Sigmoid colon (tissue), 4 donors: ENCODE measurements at regions not wholly inside any gene's neighbourhood (a gene's known extent, or its start where the extent isn't known, plus 50 kb on each side); places are given as distances from the start of the nearest gene placed in this dataset.
"Not testable (repeated sequence)": the region's sequence is repeated elsewhere in the genome, so short reads cannot be mapped to it uniquely, and the experiment has no call there.

Experiments
- EP300 ChIP-seq, 4 donors: sonication (generic); formaldehyde crosslinking; IDR thresholded peaks; one replicate each; pipeline ENCODE4 v1.6.1; 2017; ENCODE audit warnings: antibody characterized with exemption in 4 of 4
- POLR2A ChIP-seq, 2 donors: fragments of 450-650 bp; IDR thresholded peaks; one replicate each; pipeline ENCODE4 v1.6.1; 2016; ENCODE audit warnings: antibody characterized with exemption in 2 of 2, mild to moderate bottlenecking in 2 of 2, moderate library complexity in 2 of 2
- POLR2AphosphoS5 ChIP-seq, 4 donors: sonication (generic); formaldehyde crosslinking; IDR thresholded peaks; one replicate each; pipeline ENCODE4 v1.6.1; 2017; ENCODE audit warnings: antibody characterized with exemption in 4 of 4
- TF ChIP-seq, protein P1 (sequence below), 4 experiments: fragments of 450-650 bp in 3 of 4; fragments of 200-600 bp in 1 of 4; IDR thresholded peaks; one replicate each; pipeline ENCODE4 v1.5.1; 2016 to 2019; ENCODE audit warnings: antibody characterized with exemption in 4 of 4, mild to moderate bottlenecking in 3 of 4, moderate library complexity in 2 of 4

DNA sequence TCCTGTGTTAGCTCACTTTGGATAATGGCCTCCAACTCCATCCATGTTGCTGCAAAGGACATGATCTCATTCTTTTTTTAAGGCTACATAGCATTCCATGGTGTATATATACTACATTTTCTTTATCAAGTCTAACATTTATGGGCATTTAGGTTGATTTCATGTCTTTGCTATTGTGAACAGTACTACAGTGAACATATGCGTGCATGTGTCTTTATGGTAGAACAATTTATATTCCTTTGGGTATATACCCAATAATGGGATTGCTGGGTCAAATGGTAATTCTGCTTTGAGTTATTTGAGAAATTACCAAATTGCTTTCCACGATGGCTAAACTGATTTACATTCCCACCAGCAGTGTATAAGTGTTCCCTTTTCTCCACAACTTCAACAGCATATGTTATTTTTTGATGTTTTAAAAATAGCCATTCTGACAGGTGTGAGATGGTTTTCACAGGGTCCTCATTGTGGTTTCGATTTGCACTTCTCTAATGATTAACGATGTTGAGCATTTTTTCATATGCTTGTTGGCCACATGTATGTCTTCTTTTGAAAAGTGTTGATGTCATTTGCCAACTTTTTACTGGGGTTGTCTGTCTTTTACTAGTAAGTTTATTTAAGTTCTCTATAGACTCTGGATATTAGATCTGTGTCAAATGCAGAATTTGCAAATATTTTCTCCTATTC is 133.4 kb downstream of the MC4R start:
- TF ChIP-seq, protein P1, sequence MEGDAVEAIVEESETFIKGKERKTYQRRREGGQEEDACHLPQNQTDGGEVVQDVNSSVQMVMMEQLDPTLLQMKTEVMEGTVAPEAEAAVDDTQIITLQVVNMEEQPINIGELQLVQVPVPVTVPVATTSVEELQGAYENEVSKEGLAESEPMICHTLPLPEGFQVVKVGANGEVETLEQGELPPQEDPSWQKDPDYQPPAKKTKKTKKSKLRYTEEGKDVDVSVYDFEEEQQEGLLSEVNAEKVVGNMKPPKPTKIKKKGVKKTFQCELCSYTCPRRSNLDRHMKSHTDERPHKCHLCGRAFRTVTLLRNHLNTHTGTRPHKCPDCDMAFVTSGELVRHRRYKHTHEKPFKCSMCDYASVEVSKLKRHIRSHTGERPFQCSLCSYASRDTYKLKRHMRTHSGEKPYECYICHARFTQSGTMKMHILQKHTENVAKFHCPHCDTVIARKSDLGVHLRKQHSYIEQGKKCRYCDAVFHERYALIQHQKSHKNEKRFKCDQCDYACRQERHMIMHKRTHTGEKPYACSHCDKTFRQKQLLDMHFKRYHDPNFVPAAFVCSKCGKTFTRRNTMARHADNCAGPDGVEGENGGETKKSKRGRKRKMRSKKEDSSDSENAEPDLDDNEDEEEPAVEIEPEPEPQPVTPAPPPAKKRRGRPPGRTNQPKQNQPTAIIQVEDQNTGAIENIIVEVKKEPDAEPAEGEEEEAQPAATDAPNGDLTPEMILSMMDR (IDR thresholded peaks at IDR 0.05): not testable (repeated sequence)
- not testable (repeated sequence) for TF ChIP-seq EP300, POLR2A, POLR2AphosphoS5 (IDR thresholded peaks at IDR 0.05)
